GM12892 (cell line): ENCODE measurements at regions not wholly inside any gene's neighbourhood (a gene's known extent, or its start where the extent isn't known, plus 50 kb on each side); places are given as distances from the start of the nearest gene placed in this dataset.
"Not testable (repeated sequence)": the region's sequence is repeated elsewhere in the genome, so short reads cannot be mapped to it uniquely, and the experiment has no call there.

ENCODE experiments used
- POLR2A ChIP-seq: IDR thresholded peaks from 2 replicates; pipeline ENCODE4 v1.6.1; 2011; ENCODE audit warnings: low read depth, low read length, control low read depth
- POLR2AphosphoS5 ChIP-seq: IDR thresholded peaks from 2 replicates; pipeline ENCODE4 v1.6.1; 2011; ENCODE audit warnings: low read depth, low read length, control low read depth

- TF ChIP-seq POLR2A, POLR2AphosphoS5: not testable (repeated sequence)
Measured at GRCh38 chr11:26882363-26882880, 111.5 kb upstream of the FIBIN start.
